Activated T-cell treated with anti-CD3 and anti-CD28 coated beads, Interleukin-2, amount 50 U/mL, for 4 hours (primary cell): ENCODE measurements at regions not wholly inside any gene's neighbourhood (a gene's known extent, or its start where the extent isn't known, plus 50 kb on each side); places are given as distances from the start of the nearest gene placed in this dataset.
"Not testable (repeated sequence)": the region's sequence is repeated elsewhere in the genome, so short reads cannot be mapped to it uniquely, and the experiment has no call there.

Experiments
- ATAC-seq, 2 donors: fragments of 200-7000 bp; cut with Tn5 transposase; one replicate each; pipeline ENCODE4 v1.10.0; 2021
- DNase-seq: peaks from one replicate; pipeline ENCODE4 v3.0.0-alpha.2; 2020
- H3K27me3 Mint-ChIP-seq: one replicate; pipeline ENCODE4 v1.8.0; 2021; ENCODE audit warnings: low read depth, mixed read lengths
- H3K36me3 Mint-ChIP-seq: one replicate; pipeline ENCODE4 v1.8.0; 2022; ENCODE audit warnings: mixed read lengths; ENCODE audit not compliant: insufficient read depth
- H3K4me1 Mint-ChIP-seq: one replicate; pipeline ENCODE4 v1.8.0; 2021; ENCODE audit warnings: low read depth, mixed read lengths
- H3K4me3 Mint-ChIP-seq: one replicate; pipeline ENCODE4 v1.8.0; 2021; ENCODE audit warnings: mild to moderate bottlenecking, moderate library complexity, mixed read lengths
- H3K9me3 Mint-ChIP-seq: one replicate; pipeline ENCODE4 v1.8.0; 2021; ENCODE audit warnings: mixed read lengths

GRCh38 chrX:74216421-74216820 is 87.6 kb upstream of the ZCCHC13 start:
- Mint-ChIP-seq H3K4me1 (peaks cover 2% of the 10 kb centered on the region), H3K9me3 (peaks cover 3% of the 10 kb centered on the region), H3K36me3 (peaks cover 28% of the 10 kb centered on the region)

DNA sequence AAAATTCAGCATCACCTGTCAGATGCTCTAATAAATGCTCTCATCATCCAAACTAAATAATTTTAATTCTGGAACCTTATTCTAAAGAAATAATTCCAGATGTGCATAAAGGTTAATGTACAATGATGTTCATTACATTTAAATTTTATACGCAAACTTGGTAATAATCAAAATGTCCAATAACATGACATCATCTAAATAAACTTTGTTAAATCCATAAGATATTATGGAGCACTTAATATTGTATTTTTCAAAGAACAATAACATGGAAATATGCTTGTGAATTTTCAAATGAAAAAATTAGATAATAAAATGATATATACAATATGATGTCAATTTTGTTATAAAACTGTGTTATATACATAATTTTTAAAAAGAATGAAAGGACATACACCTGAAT is 92.1 kb upstream of the ZCCHC13 start:
- DNase-seq (no peak), ATAC-seq (no peak)
- no peak overlapping the region for H3K4me3 Mint-ChIP-seq
- H3K36me3 Mint-ChIP-seq, result peaks cover 28% of the 10 kb centered on the region
- peaks cover 3% of the 10 kb centered on the region for H3K9me3 Mint-ChIP-seq
- no peaks in the 10 kb centered on the region for H3K27me3 Mint-ChIP-seq
- H3K4me1 Mint-ChIP-seq, result no peaks in the 10 kb centered on the region

More at GRCh38 chrX:74216421-74216820, 87.6 kb upstream of the ZCCHC13 start:
- ATAC-seq (no peak), DNase-seq (no peak)
- H3K27me3 Mint-ChIP-seq, result no peaks in the 10 kb centered on the region
- H3K4me3 Mint-ChIP-seq, result no peak overlapping the region

DNA sequence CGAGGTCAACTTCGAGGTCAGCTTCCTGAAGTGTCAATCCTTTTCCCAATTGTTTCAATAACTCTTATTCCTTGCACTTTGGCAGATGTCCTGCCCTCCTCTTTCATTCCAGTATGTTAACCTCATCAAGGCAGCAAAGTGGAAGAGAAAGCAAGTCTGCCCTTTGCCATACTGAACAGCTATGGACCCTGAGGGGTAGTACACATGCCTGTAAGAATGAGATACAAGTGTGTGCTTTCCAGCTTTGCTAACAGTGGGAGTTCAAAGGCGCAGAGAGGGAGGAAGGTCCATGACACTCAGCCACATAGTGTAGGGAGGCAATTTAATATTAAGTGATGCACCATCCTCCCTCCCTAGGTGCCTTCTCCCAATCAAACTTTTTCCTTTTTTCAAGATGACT is 96.4 kb upstream of the ZCCHC13 start:
- DNase-seq (no peak), ATAC-seq (no peak)
- Mint-ChIP-seq H3K9me3 (no peaks in the 10 kb centered on the region), H3K36me3 (peaks cover 26% of the 10 kb centered on the region), H3K4me1 (no peaks in the 10 kb centered on the region), H3K27me3 (no peaks in the 10 kb centered on the region), H3K4me3 (no peak overlapping the region)

DNA sequence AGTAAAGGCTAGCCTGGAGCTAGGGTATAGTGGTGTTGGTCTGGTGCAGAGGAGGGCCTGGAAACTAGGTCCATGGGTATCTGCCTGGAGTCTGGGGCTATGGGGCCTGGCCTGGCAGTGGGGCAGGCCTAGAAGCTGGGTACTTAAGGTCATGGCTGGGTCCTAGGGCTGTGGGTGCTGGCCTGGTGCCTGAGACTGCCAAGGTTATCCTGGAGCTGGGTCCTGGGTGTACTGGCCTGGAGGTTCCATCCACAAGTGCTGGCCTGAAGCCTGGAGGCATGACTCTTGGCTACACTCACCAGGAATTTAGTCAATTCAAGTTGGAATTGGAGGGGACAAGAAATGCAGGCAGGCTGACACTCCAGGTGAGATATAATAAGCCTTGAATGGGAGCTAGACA is 108.4 kb upstream of the ZCCHC13 start:
- Mint-ChIP-seq H3K4me3 (no peak overlapping the region), H3K9me3 (peaks cover 2% of the 10 kb centered on the region), H3K4me1 (no peaks in the 10 kb centered on the region), H3K27me3 (no peaks in the 10 kb centered on the region), H3K36me3 (no peaks in the 10 kb centered on the region)
- no peak for DNase-seq
- ATAC-seq, result no peak

DNA sequence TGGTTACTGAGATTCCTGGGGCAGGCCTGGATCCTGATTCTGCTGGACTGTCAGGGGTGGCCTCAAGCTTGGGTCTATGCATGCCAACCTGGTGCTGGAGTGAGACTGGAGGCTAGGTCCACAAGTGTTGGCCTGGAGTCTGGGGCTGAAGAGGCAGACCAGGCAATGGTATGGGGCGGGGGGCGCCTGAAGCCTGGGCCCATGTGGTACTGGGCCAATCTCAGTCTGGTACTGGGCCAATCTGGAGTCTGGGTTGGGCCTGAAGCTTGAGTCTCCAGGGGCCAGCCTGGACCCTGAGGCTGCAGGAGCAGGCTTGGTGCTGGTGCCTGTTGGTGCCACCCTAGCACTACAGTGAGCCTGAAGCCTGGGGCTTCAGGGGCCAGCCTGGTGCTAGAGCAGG is 108.9 kb upstream of the ZCCHC13 start:
- H3K4me1 Mint-ChIP-seq, result no peaks in the 10 kb centered on the region
- DNase-seq (no peak), ATAC-seq (no peak)
- peaks cover 4% of the 10 kb centered on the region for H3K9me3 Mint-ChIP-seq
- no peak overlapping the region for H3K4me3 Mint-ChIP-seq
- no peaks in the 10 kb centered on the region for H3K27me3 Mint-ChIP-seq
- H3K36me3 Mint-ChIP-seq, result no peaks in the 10 kb centered on the region

- no peak for DNase-seq
- Mint-ChIP-seq H3K4me1 (no peaks in the 10 kb centered on the region), H3K36me3 (no peaks in the 10 kb centered on the region), H3K4me3 (no peak overlapping the region), H3K9me3 (peaks cover 4% of the 10 kb centered on the region), H3K27me3 (no peaks in the 10 kb centered on the region)
- ATAC-seq, result no peak
Observed at GRCh38 chrX:74187211-74187610, 116.8 kb upstream of the ZCCHC13 start.

DNA sequence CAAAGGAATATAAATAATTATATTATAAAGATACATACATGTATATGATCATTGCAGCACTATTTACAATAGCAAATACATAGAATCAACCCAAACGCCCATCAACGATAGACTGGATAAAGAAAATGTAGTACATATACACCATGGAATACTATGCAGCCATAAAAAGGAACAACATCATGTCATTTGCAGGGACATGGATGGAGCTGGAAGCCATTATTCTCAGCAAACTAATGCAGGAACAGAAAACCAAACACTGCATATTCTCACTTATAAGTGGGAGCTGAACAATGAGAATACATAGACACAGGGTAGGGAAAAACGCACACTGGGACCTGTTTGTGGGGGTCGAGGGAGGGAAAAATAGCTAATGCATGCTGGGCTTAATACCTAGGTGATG is 120.9 kb upstream of the ZCCHC13 start:
- not testable (repeated sequence) for H3K9me3 Mint-ChIP-seq, DNase-seq, H3K36me3 Mint-ChIP-seq, ATAC-seq, H3K27me3 Mint-ChIP-seq, H3K4me3 Mint-ChIP-seq, H3K4me1 Mint-ChIP-seq

GRCh38 chrX:74181976-74182375 is 122.0 kb upstream of the ZCCHC13 start:
- ATAC-seq, H3K4me1 Mint-ChIP-seq, DNase-seq, H3K9me3 Mint-ChIP-seq, H3K36me3 Mint-ChIP-seq, H3K4me3 Mint-ChIP-seq, H3K27me3 Mint-ChIP-seq: not testable (repeated sequence)

DNA sequence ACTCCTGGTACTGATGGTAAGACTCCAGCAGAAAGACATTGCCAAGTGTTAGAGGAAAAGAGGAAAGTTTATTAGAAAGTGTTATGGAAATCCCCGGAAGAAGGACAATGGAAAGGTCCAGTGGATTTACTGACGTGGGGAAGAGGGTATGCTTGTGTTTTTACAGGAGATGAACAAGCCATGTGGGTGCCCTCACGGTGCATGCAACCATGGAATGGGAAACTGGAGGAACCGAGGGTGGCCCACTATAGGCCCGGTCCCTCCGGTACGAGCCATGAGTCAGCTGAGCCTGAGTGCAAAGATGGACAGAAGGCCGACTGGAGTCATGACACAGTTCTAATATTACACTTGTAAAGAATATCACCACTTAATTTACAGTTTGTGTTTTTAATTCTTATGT is 123.3 kb upstream of the ZCCHC13 start:
- Mint-ChIP-seq H3K4me1 (no peaks in the 10 kb centered on the region), H3K4me3 (no peak overlapping the region), H3K36me3 (no peaks in the 10 kb centered on the region), H3K9me3 (no peaks in the 10 kb centered on the region), H3K27me3 (no peaks in the 10 kb centered on the region)
- DNase-seq (no peak), ATAC-seq (no peak)

DNA sequence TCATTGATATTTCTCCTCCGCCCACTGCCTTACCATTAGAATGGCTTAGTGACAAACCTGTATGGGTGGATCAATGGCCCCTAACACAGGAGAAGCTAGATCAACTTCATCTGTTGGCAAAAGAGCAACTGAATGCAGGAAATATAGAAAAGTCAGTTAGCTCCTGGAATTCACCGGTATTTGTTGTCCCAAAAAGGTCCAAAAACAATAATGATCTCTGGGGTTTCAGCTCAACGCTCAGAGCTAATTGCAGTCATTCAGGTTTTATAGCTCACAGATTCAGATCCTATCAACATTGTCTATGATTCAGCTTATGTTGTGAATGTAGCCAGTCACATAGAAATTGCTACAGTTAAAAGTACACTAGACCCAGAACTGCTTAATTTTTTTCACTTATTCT is 124.0 kb upstream of the ZCCHC13 start:
- Mint-ChIP-seq H3K27me3 (no peaks in the 10 kb centered on the region), H3K9me3 (no peaks in the 10 kb centered on the region), H3K36me3 (no peaks in the 10 kb centered on the region), H3K4me3 (no peak overlapping the region), H3K4me1 (no peaks in the 10 kb centered on the region)
- ATAC-seq (no peak), DNase-seq (no peak)

DNA sequence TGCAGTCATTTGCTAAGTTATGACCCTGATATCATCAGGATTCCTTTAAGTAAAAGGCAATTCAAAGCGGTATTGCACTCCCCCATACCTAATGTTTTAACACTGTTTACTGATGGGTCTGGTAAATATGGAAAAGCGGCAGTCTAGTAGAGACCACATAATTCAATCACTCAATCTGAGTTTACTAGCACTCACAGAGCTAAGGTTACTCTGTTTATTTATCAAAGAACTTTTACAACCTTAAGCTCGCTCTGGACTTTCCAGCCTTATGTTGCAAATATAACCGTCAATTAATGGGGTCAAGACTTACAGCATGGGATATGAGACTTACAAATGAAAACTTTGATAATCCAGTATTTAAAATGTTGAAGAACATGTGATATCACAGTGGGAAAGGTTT is 124.5 kb upstream of the ZCCHC13 start:
- H3K9me3 Mint-ChIP-seq, result no peaks in the 10 kb centered on the region
- H3K36me3 Mint-ChIP-seq, result no peaks in the 10 kb centered on the region
- no peak overlapping the region for H3K4me3 Mint-ChIP-seq
- no peaks in the 10 kb centered on the region for H3K27me3 Mint-ChIP-seq
- ATAC-seq, result no peak
- H3K4me1 Mint-ChIP-seq, result no peaks in the 10 kb centered on the region
- DNase-seq, result no peak

DNA sequence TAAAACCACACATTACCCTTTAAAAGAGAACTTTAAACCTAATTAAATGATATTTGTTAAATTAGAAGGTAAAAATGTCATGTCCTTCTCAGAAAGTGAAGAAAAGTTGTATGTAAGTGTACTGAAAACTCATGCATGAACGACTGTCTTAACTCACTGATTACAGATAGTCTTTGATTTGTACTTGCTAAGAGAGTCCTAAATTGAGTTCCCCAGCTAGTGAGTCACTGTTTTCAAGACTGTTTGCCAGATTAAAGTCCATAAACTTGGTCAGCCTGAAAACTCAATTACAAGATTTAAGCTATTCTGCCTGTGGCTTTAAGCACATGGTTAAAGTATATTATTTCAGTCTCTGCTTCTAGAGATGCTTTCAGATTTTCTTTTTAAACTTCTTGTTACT is 124.9 kb upstream of the ZCCHC13 start:
- Mint-ChIP-seq H3K27me3 (no peaks in the 10 kb centered on the region), H3K4me1 (no peaks in the 10 kb centered on the region), H3K36me3 (no peaks in the 10 kb centered on the region), H3K9me3 (no peaks in the 10 kb centered on the region), H3K4me3 (no peak overlapping the region)
- DNase-seq (no peak), ATAC-seq (no peak)

- ATAC-seq (no peak), DNase-seq (no peak)
- Mint-ChIP-seq H3K27me3 (no peaks in the 10 kb centered on the region), H3K4me1 (no peaks in the 10 kb centered on the region), H3K36me3 (no peaks in the 10 kb centered on the region), H3K4me3 (no peak overlapping the region), H3K9me3 (no peaks in the 10 kb centered on the region)
Observed at GRCh38 chrX:74178536-74178935, 125.4 kb upstream of the ZCCHC13 start.

GRCh38 chrX:74171465-74171864 is 132.5 kb upstream of the ZCCHC13 start:
- peaks cover 7% of the 10 kb centered on the region for H3K36me3 Mint-ChIP-seq
- no peaks in the 10 kb centered on the region for H3K4me1 Mint-ChIP-seq
- ATAC-seq (no peak), DNase-seq (no peak)
- H3K9me3 Mint-ChIP-seq, result peaks cover 13% of the 10 kb centered on the region
- H3K4me3 Mint-ChIP-seq, result no peak overlapping the region
- H3K27me3 Mint-ChIP-seq, result no peaks in the 10 kb centered on the region

- Mint-ChIP-seq H3K4me1 (no peaks in the 10 kb centered on the region), H3K27me3 (no peaks in the 10 kb centered on the region), H3K4me3 (no peak overlapping the region), H3K9me3 (no peaks in the 10 kb centered on the region), H3K36me3 (peaks cover 4% of the 10 kb centered on the region)
- ATAC-seq, result no peak
- no peak for DNase-seq
Observed at GRCh38 chrX:74162199-74162598, 141.8 kb upstream of the ZCCHC13 start.

DNA sequence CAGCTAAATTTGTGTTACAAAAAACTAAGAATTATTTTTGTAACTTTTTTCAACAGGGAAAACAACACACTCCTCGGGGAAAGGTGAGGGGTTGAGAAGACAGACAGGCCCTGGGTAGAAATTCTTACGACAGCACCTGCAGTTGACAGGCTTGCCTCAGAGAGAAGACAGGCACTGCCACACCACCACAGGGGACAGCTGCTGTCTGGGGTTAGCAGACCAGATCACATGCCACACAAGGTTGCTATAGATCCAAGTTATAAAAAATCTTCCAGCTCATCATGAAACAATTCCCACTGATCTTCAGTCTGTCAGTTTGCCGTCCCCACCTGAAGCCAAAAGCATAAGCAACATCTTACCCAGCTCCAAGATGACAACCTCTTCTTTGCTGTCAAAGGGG is 143.2 kb upstream of the ZCCHC13 start:
- DNase-seq (no peak), ATAC-seq (no peak)
- Mint-ChIP-seq H3K9me3 (peaks cover 3% of the 10 kb centered on the region), H3K36me3 (peaks cover 4% of the 10 kb centered on the region), H3K4me3 (no peak overlapping the region), H3K4me1 (no peaks in the 10 kb centered on the region), H3K27me3 (no peaks in the 10 kb centered on the region)
